Stimulated activated CD8-positive, alpha-beta memory T cell treated with anti-CD3 and anti-CD28 coated beads, Interleukin-7, amount 100 ng/mL, for 4 hours (primary cell): ENCODE measurements at regions not wholly inside any gene's neighbourhood (a gene's known extent, or its start where the extent isn't known, plus 50 kb on each side); places are given as distances from the start of the nearest gene placed in this dataset.
"Not testable (repeated sequence)": the region's sequence is repeated elsewhere in the genome, so short reads cannot be mapped to it uniquely, and the experiment has no call there.

Experiments used
- DNase-seq, 2 donors: peaks; one replicate each; pipeline ENCODE4 v3.0.0-alpha.2; 2020; ENCODE audit warnings: low read depth in 2 of 2

- DNase-seq, result no peak
Measured at GRCh38 chr13:85608255-85608829, 190.9 kb downstream of the SLITRK6 start.

- no peak for DNase-seq
Measured at GRCh38 chr13:85603735-85604134, 195.5 kb downstream of the SLITRK6 start.

GRCh38 chr13:85601526-85601925 lies 197.7 kb downstream of the SLITRK6 start:
- no peak for DNase-seq

- no peak for DNase-seq
Measured at GRCh38 chr13:85597790-85598500, 201.3 kb downstream of the SLITRK6 start.

- no peak for DNase-seq
Measured at GRCh38 chr13:85592211-85592610, 207.0 kb downstream of the SLITRK6 start.

- DNase-seq, result no peak
Measured at GRCh38 chr13:85590231-85590931, 208.8 kb downstream of the SLITRK6 start.

- no peak for DNase-seq
Measured at GRCh38 chr13:85589021-85589420, 210.2 kb downstream of the SLITRK6 start.

- no peak for DNase-seq
Measured at GRCh38 chr13:85588359-85588758, 210.9 kb downstream of the SLITRK6 start.

- no peak for DNase-seq
Measured at GRCh38 chr13:85586856-85587255, 212.4 kb downstream of the SLITRK6 start.

- DNase-seq, result no peak
Measured at GRCh38 chr13:85586422-85586831, 212.8 kb downstream of the SLITRK6 start.

- DNase-seq, result no peak
Measured at GRCh38 chr13:85582890-85583289, 216.3 kb downstream of the SLITRK6 start.

- DNase-seq, result no peak
Measured at GRCh38 chr13:85575110-85575509, 224.1 kb downstream of the SLITRK6 start.

- DNase-seq, result no peak
Measured at GRCh38 chr13:85567909-85568308, 231.3 kb downstream of the SLITRK6 start.

- DNase-seq, result no peak
Measured at GRCh38 chr13:85565652-85566051, 233.6 kb downstream of the SLITRK6 start.

GRCh38 chr13:85564598-85564997 lies 234.6 kb downstream of the SLITRK6 start:
- no peak for DNase-seq

GRCh38 chr13:85562282-85562681 lies 236.9 kb downstream of the SLITRK6 start:
- DNase-seq, result no peak

GRCh38 chr13:85557691-85558467 lies 241.3 kb downstream of the SLITRK6 start:
- DNase-seq, result no peak

- no peak for DNase-seq
Measured at GRCh38 chr13:85551012-85551411, 248.2 kb downstream of the SLITRK6 start.

- DNase-seq, result no peak
Measured at GRCh38 chr13:85549819-85550218, 249.4 kb downstream of the SLITRK6 start.

- not testable (repeated sequence) for DNase-seq
Measured at GRCh38 chr13:85548845-85549244, 250.4 kb downstream of the SLITRK6 start.

- no peak for DNase-seq
Measured at GRCh38 chr13:85545771-85546170, 253.4 kb downstream of the SLITRK6 start.

GRCh38 chr13:85544756-85545155 lies 254.5 kb downstream of the SLITRK6 start:
- DNase-seq, result no peak
